ENCODE measurements at regions not wholly inside any gene's neighbourhood (a gene's known extent, or its start where the extent isn't known, plus 50 kb on each side); places are given as distances from the start of the nearest gene placed in this dataset.

- Histone ChIP-seq H3K9me3 (no peaks in the 10 kb centered on the region), H3K27ac (no peak overlapping the region), H3K36me3 (no peaks in the 10 kb centered on the region), H3K27me3 (no peaks in the 10 kb centered on the region), H3K4me3 (replicated peaks in 1 of 3) (no peak overlapping the region), H3K4me1 (no peaks in the 10 kb centered on the region)
- intact Hi-C loops (cut with DNase I): no loop called here
- 58 to 79% methylated on average over 2 of the region's 2 CpGs for WGBS, 2 donors
- no peak for DNase-seq
- TF ChIP-seq POLR2A (IDR thresholded peaks at IDR 0.05) (no peak), CTCF (IDR thresholded peaks at IDR 0.05) (no peak)
Observed at GRCh38 chr2:192578780-192579179, 384.0 kb upstream of the TMEFF2 start.

GRCh38 chr2:192577706-192578105 lies 383.0 kb upstream of the TMEFF2 start:
- DNase-seq: no peak
- H3K4me3 ChIP-seq (replicated peaks in 1 of 3): no peak overlapping the region
- no peak for TF ChIP-seq POLR2A (IDR thresholded peaks at IDR 0.05)
- TF ChIP-seq CTCF (IDR thresholded peaks at IDR 0.05): no peak
- H3K9me3 ChIP-seq: no peaks in the 10 kb centered on the region
- H3K36me3 ChIP-seq: no peaks in the 10 kb centered on the region
- H3K27ac ChIP-seq: no peak overlapping the region
- no peaks in the 10 kb centered on the region for H3K4me1 ChIP-seq
- H3K27me3 ChIP-seq: no peaks in the 10 kb centered on the region
- intact Hi-C loops (cut with DNase I): no loop called here

- Histone ChIP-seq H3K36me3 (no peaks in the 10 kb centered on the region), H3K9me3 (no peaks in the 10 kb centered on the region), H3K27me3 (no peaks in the 10 kb centered on the region), H3K4me3 (replicated peaks in 1 of 3) (no peak overlapping the region), H3K4me1 (no peaks in the 10 kb centered on the region), H3K27ac (no peak overlapping the region)
- intact Hi-C loops (cut with DNase I): no loop called here
- 85 to 91% methylated on average over 2 of the region's 2 CpGs for WGBS, 2 donors
- TF ChIP-seq CTCF (IDR thresholded peaks at IDR 0.05): no peak
- no peak for TF ChIP-seq POLR2A (IDR thresholded peaks at IDR 0.05)
- DNase-seq: no peak
Observed at GRCh38 chr2:192574552-192574951, 379.8 kb upstream of the TMEFF2 start.

- intact Hi-C loops (cut with DNase I): no loop called here
- 70 to 79% methylated on average over 2 of the region's 2 CpGs for WGBS, 2 donors
Observed at GRCh38 chr2:192571636-192572035, 376.9 kb upstream of the TMEFF2 start.

GRCh38 chr2:192570788-192571187 lies 376.1 kb upstream of the TMEFF2 start:
- intact Hi-C loops (cut with DNase I): no loop called here
- no peaks in the 10 kb centered on the region for H3K27me3 ChIP-seq
- no peaks in the 10 kb centered on the region for H3K36me3 ChIP-seq
- DNase-seq: no peak
- no peak overlapping the region for H3K4me3 ChIP-seq (replicated peaks in 1 of 3)
- H3K9me3 ChIP-seq: no peaks in the 10 kb centered on the region
- WGBS, 2 donors: 95 to 96% methylated on average over 1 of the region's 1 CpG
- no peak for TF ChIP-seq CTCF (IDR thresholded peaks at IDR 0.05)
- no peak for TF ChIP-seq POLR2A (IDR thresholded peaks at IDR 0.05)
- no peak overlapping the region for H3K27ac ChIP-seq
- H3K4me1 ChIP-seq: no peaks in the 10 kb centered on the region

More at GRCh38 chr2:192571636-192572035, 376.9 kb upstream of the TMEFF2 start:
- H3K9me3 ChIP-seq: no peaks in the 10 kb centered on the region
- no peak overlapping the region for H3K4me3 ChIP-seq (replicated peaks in 1 of 3)
- no peak for TF ChIP-seq CTCF (IDR thresholded peaks at IDR 0.05)
- TF ChIP-seq POLR2A (IDR thresholded peaks at IDR 0.05): no peak
- H3K36me3 ChIP-seq: no peaks in the 10 kb centered on the region
- DNase-seq: no peak
- H3K27me3 ChIP-seq: no peaks in the 10 kb centered on the region
- H3K27ac ChIP-seq: no peak overlapping the region
- H3K4me1 ChIP-seq: no peaks in the 10 kb centered on the region
